Large intestine (tissue), 3 donors: ENCODE measurements at regions not wholly inside any gene's neighbourhood (a gene's known extent, or its start where the extent isn't known, plus 50 kb on each side); places are given as distances from the start of the nearest gene placed in this dataset.

Experiments used
- DNase-seq, 2 donors: peaks; one replicate each; pipeline versions ENCODE4 v3.0.0 to v3.0.0-alpha.2; 2013
- H3K27ac ChIP-seq: one replicate; pipeline ENCODE4 v1.5.1; 2013; ENCODE audit warnings: low read length
- H3K27me3 ChIP-seq: 2 replicates; pipeline ENCODE4 v1.6.1; 2013; ENCODE audit warnings: low read length; ENCODE audit not compliant: control insufficient read depth, insufficient read depth
- H3K36me3 ChIP-seq: 2 replicates; pipeline ENCODE4 v1.6.1; 2013; ENCODE audit warnings: low read length; ENCODE audit not compliant: control insufficient read depth, insufficient read depth
- H3K4me1 ChIP-seq: one replicate; pipeline ENCODE4 v1.6.1; 2013; ENCODE audit warnings: low read length; ENCODE audit not compliant: control insufficient read depth, insufficient read depth
- H3K4me3 ChIP-seq: one replicate; pipeline ENCODE4 v1.5.1; 2013; ENCODE audit warnings: low read length
- H3K9me3 ChIP-seq: one replicate; pipeline ENCODE4 v1.6.1; 2013; ENCODE audit warnings: mild to moderate bottlenecking, low read depth, low read length, moderate library complexity; ENCODE audit not compliant: control insufficient read depth
- WGBS: methylation state at CpG from one replicate; pipeline ENCODE4 v1.1.5; 2013; ENCODE audit warnings: low lambda C conversion rate; ENCODE audit not compliant: insufficient coverage; 5-methylcytosine and 5-hydroxymethylcytosine counted together

- no peak overlapping the region for H3K27ac ChIP-seq
- no peaks in the 10 kb centered on the region for H3K36me3 ChIP-seq
- no peaks in the 10 kb centered on the region for H3K9me3 ChIP-seq
- no CpG with 5 or more reads among the region's 1 CpG for WGBS
- no peak overlapping the region for H3K4me3 ChIP-seq
- H3K27me3 ChIP-seq, result no peaks in the 10 kb centered on the region
- no peak for DNase-seq
- no peaks in the 10 kb centered on the region for H3K4me1 ChIP-seq
Observed at GRCh38 chr18:2075499-2075898, 495.8 kb downstream of the METTL4 start.

GRCh38 chr18:2082676-2083075 lies 488.6 kb downstream of the METTL4 start:
- H3K9me3 ChIP-seq, result no peaks in the 10 kb centered on the region

GRCh38 chr18:2083691-2084090 lies 487.6 kb downstream of the METTL4 start:
- Histone ChIP-seq H3K4me1 (no peaks in the 10 kb centered on the region), H3K36me3 (no peaks in the 10 kb centered on the region), H3K4me3 (no peak overlapping the region), H3K27ac (no peak overlapping the region), H3K9me3 (no peaks in the 10 kb centered on the region), H3K27me3 (no peaks in the 10 kb centered on the region)
- DNase-seq, result no peak
- WGBS, result no CpG with 5 or more reads among the region's 3 CpGs

More at GRCh38 chr18:2082676-2083075, 488.6 kb downstream of the METTL4 start:
- no peak for DNase-seq
- no peaks in the 10 kb centered on the region for H3K27me3 ChIP-seq
- WGBS, result no CpG with 5 or more reads among the region's 1 CpG
- H3K27ac ChIP-seq, result no peak overlapping the region
- no peak overlapping the region for H3K4me3 ChIP-seq
- H3K4me1 ChIP-seq, result no peaks in the 10 kb centered on the region
- no peaks in the 10 kb centered on the region for H3K36me3 ChIP-seq

- no peaks in the 10 kb centered on the region for H3K9me3 ChIP-seq
- H3K27ac ChIP-seq, result no peak overlapping the region
- no peak overlapping the region for H3K4me3 ChIP-seq
- no peak for DNase-seq
- no peaks in the 10 kb centered on the region for H3K27me3 ChIP-seq
- no peaks in the 10 kb centered on the region for H3K36me3 ChIP-seq
- H3K4me1 ChIP-seq, result no peaks in the 10 kb centered on the region
Observed at GRCh38 chr18:2086439-2086838, 484.9 kb downstream of the METTL4 start.

GRCh38 chr18:2087877-2088673 lies 483.2 kb downstream of the METTL4 start:
- no peak for DNase-seq
- Histone ChIP-seq H3K4me1 (no peaks in the 10 kb centered on the region), H3K9me3 (no peaks in the 10 kb centered on the region), H3K4me3 (no peak overlapping the region), H3K36me3 (no peaks in the 10 kb centered on the region), H3K27me3 (no peaks in the 10 kb centered on the region), H3K27ac (no peak overlapping the region)
- WGBS, result no CpG with 5 or more reads among the region's 5 CpGs

- no peaks in the 10 kb centered on the region for H3K27me3 ChIP-seq
- no peak for DNase-seq
- no CpG with 5 or more reads among the region's 2 CpGs for WGBS
- no peaks in the 10 kb centered on the region for H3K36me3 ChIP-seq
- no peak overlapping the region for H3K4me3 ChIP-seq
- H3K4me1 ChIP-seq, result no peaks in the 10 kb centered on the region
- no peak overlapping the region for H3K27ac ChIP-seq
- H3K9me3 ChIP-seq, result no peaks in the 10 kb centered on the region
Observed at GRCh38 chr18:2089396-2089795, 481.9 kb downstream of the METTL4 start.

GRCh38 chr18:2091937-2092336 lies 479.4 kb downstream of the METTL4 start:
- Histone ChIP-seq H3K27ac (no peak overlapping the region), H3K27me3 (no peaks in the 10 kb centered on the region), H3K4me1 (no peaks in the 10 kb centered on the region), H3K4me3 (no peak overlapping the region), H3K36me3 (no peaks in the 10 kb centered on the region), H3K9me3 (no peaks in the 10 kb centered on the region)
- WGBS, result 20% methylated on average over 1 of the region's 3 CpGs
- no peak for DNase-seq

GRCh38 chr18:2096551-2096950 lies 474.8 kb downstream of the METTL4 start:
- Histone ChIP-seq H3K4me3 (no peak overlapping the region), H3K27me3 (no peaks in the 10 kb centered on the region), H3K4me1 (no peaks in the 10 kb centered on the region), H3K36me3 (no peaks in the 10 kb centered on the region), H3K27ac (no peak overlapping the region), H3K9me3 (no peaks in the 10 kb centered on the region)
- WGBS, result 60% methylated on average over 1 of the region's 2 CpGs
- DNase-seq, result no peak

- Histone ChIP-seq H3K9me3 (no peaks in the 10 kb centered on the region), H3K27ac (no peak overlapping the region), H3K4me1 (no peaks in the 10 kb centered on the region), H3K36me3 (no peaks in the 10 kb centered on the region), H3K4me3 (no peak overlapping the region), H3K27me3 (no peaks in the 10 kb centered on the region)
- DNase-seq, result no peak
- 83% methylated on average over 1 of the region's 1 CpG for WGBS
Observed at GRCh38 chr18:2100694-2101213, 470.6 kb downstream of the METTL4 start.

- no peak for DNase-seq
- no peak overlapping the region for H3K27ac ChIP-seq
- H3K27me3 ChIP-seq, result no peaks in the 10 kb centered on the region
- H3K9me3 ChIP-seq, result no peaks in the 10 kb centered on the region
- no peak overlapping the region for H3K4me3 ChIP-seq
- no peaks in the 10 kb centered on the region for H3K4me1 ChIP-seq
- no peaks in the 10 kb centered on the region for H3K36me3 ChIP-seq
Observed at GRCh38 chr18:2102022-2102421, 469.3 kb downstream of the METTL4 start.

GRCh38 chr18:2103299-2103698 lies 468.0 kb downstream of the METTL4 start:
- Histone ChIP-seq H3K27ac (no peak overlapping the region), H3K27me3 (no peaks in the 10 kb centered on the region), H3K4me1 (no peaks in the 10 kb centered on the region), H3K36me3 (no peaks in the 10 kb centered on the region), H3K9me3 (no peaks in the 10 kb centered on the region), H3K4me3 (no peak overlapping the region)
- no peak for DNase-seq
- WGBS, result 100% methylated on average over 2 of the region's 2 CpGs
